Keratinocyte (primary cell): ENCODE measurements at regions not wholly inside any gene's neighbourhood (a gene's known extent, or its start where the extent isn't known, plus 50 kb on each side); places are given as distances from the start of the nearest gene placed in this dataset.

Experiments
- DNase-seq: peaks from one replicate; pipeline ENCODE4 v3.0.0-alpha.2; 2011; ENCODE audit warnings: low read depth, missing footprints, low spot score
- FAIRE-seq: peaks from 2 replicates; lab custom pipeline; 2011; peaks lifted over from hg19 to GRCh38; lab: Jason Lieb, UNC
- H2AFZ ChIP-seq: 2 replicates; pipeline ENCODE4 v1.6.0; 2012; ENCODE audit warnings: low read length, control low read depth, inconsistent platforms; ENCODE audit not compliant: control insufficient read depth
- H3K27ac ChIP-seq: 2 replicates; pipeline ENCODE4 v1.5.1; 2011; ENCODE audit warnings: low read length; ENCODE audit not compliant: control insufficient read depth, insufficient read depth
- H3K27me3 ChIP-seq: 3 replicates; pipeline ENCODE4 v1.6.0; 2011; ENCODE audit warnings: low read length; ENCODE audit not compliant: control insufficient read depth, insufficient read depth; ENCODE audit errors: extremely low read depth
- H3K36me3 ChIP-seq, 2 experiments: 2 replicates in 1 of 2; 3 replicates in 1 of 2; pipeline ENCODE4 v1.5.1; 2011; ENCODE audit warnings: low read length in 2 of 2, mild to moderate bottlenecking in 1 of 2; ENCODE audit not compliant: control insufficient read depth in 2 of 2, insufficient read depth in 2 of 2; ENCODE audit errors: extremely low read depth in 1 of 2
- H3K4me1 ChIP-seq: 3 replicates; pipeline ENCODE4 v1.5.1; 2011; ENCODE audit warnings: low read length; ENCODE audit not compliant: control insufficient read depth, insufficient read depth; ENCODE audit errors: extremely low read depth
- H3K4me2 ChIP-seq: 3 replicates; pipeline ENCODE4 v1.6.0; 2011; ENCODE audit warnings: low read depth, low read length; ENCODE audit not compliant: control insufficient read depth, insufficient read depth; ENCODE audit errors: extremely low read depth
- H3K4me3 ChIP-seq, 3 experiments: fragments of 200-600 bp in 1 of 3; sonication (generic) in 1 of 3; 2 replicates in 2 of 3; 3 replicates in 1 of 3; pipeline ENCODE4 v1.5.1; 2011 to 2016; ENCODE audit warnings: low read length in 3 of 3, mild to moderate bottlenecking in 3 of 3, control low read depth in 2 of 3, inconsistent platforms in 1 of 3, low read depth in 1 of 3, mixed read lengths in 1 of 3, mixed run types in 1 of 3, moderate library complexity in 1 of 3; ENCODE audit not compliant: control insufficient read depth in 2 of 3, insufficient read depth in 2 of 3; ENCODE audit errors: extremely low read depth in 1 of 3
- H3K79me2 ChIP-seq: 2 replicates; pipeline ENCODE4 v1.6.0; 2012; ENCODE audit warnings: low read length; ENCODE audit not compliant: control insufficient read depth, insufficient read depth
- H3K9ac ChIP-seq: 3 replicates; pipeline ENCODE4 v1.6.0; 2011; ENCODE audit warnings: low read length; ENCODE audit not compliant: control insufficient read depth, insufficient read depth; ENCODE audit errors: extremely low read depth
- H3K9me1 ChIP-seq: 3 replicates; pipeline ENCODE4 v1.6.0; 2011; ENCODE audit warnings: low read length; ENCODE audit not compliant: control insufficient read depth, insufficient read depth; ENCODE audit errors: extremely low read depth
- H3K9me3 ChIP-seq: 2 replicates; pipeline ENCODE4 v1.5.1; 2012; ENCODE audit warnings: low read depth, low read length; ENCODE audit not compliant: control insufficient read depth
- H4K20me1 ChIP-seq: 3 replicates; pipeline ENCODE4 v1.6.0; 2011; ENCODE audit warnings: low read length; ENCODE audit not compliant: control insufficient read depth, insufficient read depth; ENCODE audit errors: extremely low read depth
- CTCF ChIP-seq, 3 experiments: IDR thresholded peaks in 1 of 3; conservative IDR thresholded peaks in 1 of 3; optimal IDR thresholded peaks in 1 of 3; 2 replicates in 2 of 3; 3 replicates in 1 of 3; pipeline versions ENCODE3 to v1.5.1; 2011; ENCODE audit warnings: low read length in 3 of 3, mild to moderate bottlenecking in 3 of 3, moderate library complexity in 2 of 3, control low read depth in 1 of 3, inconsistent platforms in 1 of 3; ENCODE audit not compliant: insufficient read depth in 2 of 3; ENCODE audit errors: extremely low read depth in 1 of 3
- EZH2 ChIP-seq: IDR thresholded peaks from one replicate; pipeline ENCODE4 v1.6.1; 2012; ENCODE audit warnings: inconsistent platforms, mild to moderate bottlenecking, low read length, moderate library complexity
- dilution Hi-C: fragments of 300-500 bp; cut with MboI; formaldehyde crosslinking; loops from one replicate; pipeline ENCODE4 v1.7.0; 2020; ENCODE audit warnings: low sequenced_read_pairs; ENCODE audit not compliant: extremely low pct_ligation_motif_present

- no peak for FAIRE-seq
- peak overlapping the region; percentile 70 for H3K27ac ChIP-seq
- no peak for DNase-seq
- H3K27me3 ChIP-seq: no peaks in the 10 kb centered on the region
- peak overlapping the region; percentile 33 for H3K9ac ChIP-seq
- H3K4me2 ChIP-seq: peak overlapping the region; percentile 32
- no peaks in the 10 kb centered on the region for H3K9me3 ChIP-seq
- H3K9me1 ChIP-seq: no peaks in the 10 kb centered on the region
- H3K4me3 ChIP-seq: no peak overlapping the region
- H3K4me1 ChIP-seq: peaks cover 3% of the 10 kb centered on the region
- no peaks in the 10 kb centered on the region for H3K79me2 ChIP-seq
- no peaks in the 10 kb centered on the region for H4K20me1 ChIP-seq
- TF ChIP-seq EZH2 (no peak), CTCF (optimal IDR thresholded peaks at IDR 0.05 in 1 of 3, IDR thresholded peaks at IDR 0.05 in 1 of 3, conservative IDR thresholded peaks at IDR 0.05 in 1 of 3; ENCODE audit: extremely low read depth in 1 of 3, insufficient read depth in 2 of 3, low read length in 3 of 3) (no peak)
- no peaks in the 10 kb centered on the region for H3K36me3 ChIP-seq
- peak overlapping the region; percentile 1 for H2AFZ ChIP-seq
- dilution Hi-C loops: no loop called here
Observed at GRCh38 chr16:59905606-59906005, 1171.5 kb upstream of the GOT2 start.

- peak overlapping the region; percentile 70 for H3K27ac ChIP-seq
- H3K4me2 ChIP-seq: peak overlapping the region; percentile 32
- no peak overlapping the region for H2AFZ ChIP-seq
- H4K20me1 ChIP-seq: no peaks in the 10 kb centered on the region
- no peaks in the 10 kb centered on the region for H3K9me1 ChIP-seq
- H3K4me3 ChIP-seq: no peak overlapping the region
- no peaks in the 10 kb centered on the region for H3K27me3 ChIP-seq
- H3K9ac ChIP-seq: peak overlapping the region; percentile 33
- peaks cover 3% of the 10 kb centered on the region for H3K4me1 ChIP-seq
- H3K79me2 ChIP-seq: no peaks in the 10 kb centered on the region
- dilution Hi-C loops: no loop called here
- FAIRE-seq (no peak), DNase-seq (no peak)
- TF ChIP-seq EZH2: no peak
- TF ChIP-seq CTCF (optimal IDR thresholded peaks at IDR 0.05 in 1 of 3, IDR thresholded peaks at IDR 0.05 in 1 of 3, conservative IDR thresholded peaks at IDR 0.05 in 1 of 3; ENCODE audit: extremely low read depth in 1 of 3, insufficient read depth in 2 of 3, low read length in 3 of 3): no peak
- H3K36me3 ChIP-seq: no peaks in the 10 kb centered on the region
- H3K9me3 ChIP-seq: no peaks in the 10 kb centered on the region
Observed at GRCh38 chr16:59905131-59905530, 1171.0 kb upstream of the GOT2 start.
